ENCODE measurements at regions not wholly inside any gene's neighbourhood (a gene's known extent, or its start where the extent isn't known, plus 50 kb on each side); places are given as distances from the start of the nearest gene placed in this dataset.
"Not testable (repeated sequence)": the region's sequence is repeated elsewhere in the genome, so short reads cannot be mapped to it uniquely, and the experiment has no call there.

GRCh38 chr6:165847407-165848085 is 184.5 kb upstream of the PDE10A start:
- H3K9me3 Mint-ChIP-seq = no peaks in the 10 kb centered on the region
- peaks cover 63% of the 10 kb centered on the region for H3K27me3 Mint-ChIP-seq
- H3K4me3 Mint-ChIP-seq = no peak overlapping the region
- DNase-seq (ENCODE audit: low spot score in 2 of 2) (no peak), ATAC-seq (replicated peaks; ENCODE audit: extremely low read depth, poor library complexity, severe bottlenecking) (no peak)
- H3K27ac Mint-ChIP-seq (ENCODE audit: low read depth) = no peak overlapping the region
- no peaks in the 10 kb centered on the region for H3K36me3 Mint-ChIP-seq (ENCODE audit: insufficient read depth)
- H3K4me1 Mint-ChIP-seq = no peaks in the 10 kb centered on the region

- Mint-ChIP-seq H3K4me1 (no peaks in the 10 kb centered on the region), H3K9me3 (no peaks in the 10 kb centered on the region), H3K27ac (ENCODE audit: low read depth) (no peak overlapping the region), H3K27me3 (peaks cover 62% of the 10 kb centered on the region), H3K4me3 (no peak overlapping the region), H3K36me3 (ENCODE audit: insufficient read depth) (no peaks in the 10 kb centered on the region)
- ATAC-seq (replicated peaks; ENCODE audit: extremely low read depth, poor library complexity, severe bottlenecking) (no peak), DNase-seq (ENCODE audit: low spot score in 2 of 2) (no peak)
These were observed 183.3 kb upstream of the PDE10A start for GRCh38 chr6:165846123-165846966.

- Mint-ChIP-seq H3K9me3 (no peaks in the 10 kb centered on the region), H3K4me3 (no peak overlapping the region), H3K4me1 (no peaks in the 10 kb centered on the region), H3K27me3 (peaks cover 62% of the 10 kb centered on the region), H3K27ac (ENCODE audit: low read depth) (no peak overlapping the region), H3K36me3 (ENCODE audit: insufficient read depth) (no peaks in the 10 kb centered on the region)
- DNase-seq (ENCODE audit: low spot score in 2 of 2) (no peak), ATAC-seq (replicated peaks; ENCODE audit: extremely low read depth, poor library complexity, severe bottlenecking) (no peak)
These were observed 182.5 kb upstream of the PDE10A start for GRCh38 chr6:165845493-165845892.

- no peaks in the 10 kb centered on the region for H3K9me3 Mint-ChIP-seq
- peaks cover 62% of the 10 kb centered on the region for H3K27me3 Mint-ChIP-seq
- no peak for DNase-seq (ENCODE audit: low spot score in 2 of 2)
- H3K4me3 Mint-ChIP-seq = no peak overlapping the region
- no peak overlapping the region for H3K27ac Mint-ChIP-seq (ENCODE audit: low read depth)
- H3K36me3 Mint-ChIP-seq (ENCODE audit: insufficient read depth) = no peaks in the 10 kb centered on the region
- no peaks in the 10 kb centered on the region for H3K4me1 Mint-ChIP-seq
- no peak for ATAC-seq (replicated peaks; ENCODE audit: extremely low read depth, poor library complexity, severe bottlenecking)
These were observed 181.8 kb upstream of the PDE10A start for GRCh38 chr6:165844801-165845364.

- Mint-ChIP-seq H3K27me3 (peaks cover 57% of the 10 kb centered on the region), H3K9me3 (no peaks in the 10 kb centered on the region)
These were observed 181.2 kb upstream of the PDE10A start for GRCh38 chr6:165844232-165844631.

GRCh38 chr6:165843568-165844113 is 180.6 kb upstream of the PDE10A start:
- no peak overlapping the region for H3K27ac Mint-ChIP-seq (ENCODE audit: low read depth)
- peaks cover 57% of the 10 kb centered on the region for H3K27me3 Mint-ChIP-seq
- no peak for DNase-seq (ENCODE audit: low spot score in 2 of 2)
- H3K9me3 Mint-ChIP-seq = no peaks in the 10 kb centered on the region
- no peaks in the 10 kb centered on the region for H3K36me3 Mint-ChIP-seq (ENCODE audit: insufficient read depth)
- ATAC-seq (replicated peaks; ENCODE audit: extremely low read depth, poor library complexity, severe bottlenecking) = no peak
- no peaks in the 10 kb centered on the region for H3K4me1 Mint-ChIP-seq
- H3K4me3 Mint-ChIP-seq = no peak overlapping the region

More at GRCh38 chr6:165844232-165844631, 181.2 kb upstream of the PDE10A start:
- ATAC-seq (replicated peaks; ENCODE audit: extremely low read depth, poor library complexity, severe bottlenecking) (no peak), DNase-seq (ENCODE audit: low spot score in 2 of 2) (no peak)
- H3K4me1 Mint-ChIP-seq = no peaks in the 10 kb centered on the region
- H3K36me3 Mint-ChIP-seq (ENCODE audit: insufficient read depth) = no peaks in the 10 kb centered on the region
- no peak overlapping the region for H3K4me3 Mint-ChIP-seq
- no peak overlapping the region for H3K27ac Mint-ChIP-seq (ENCODE audit: low read depth)

GRCh38 chr6:165843121-165843520 is 180.1 kb upstream of the PDE10A start:
- DNase-seq (ENCODE audit: low spot score in 2 of 2) (no peak), ATAC-seq (replicated peaks; ENCODE audit: extremely low read depth, poor library complexity, severe bottlenecking) (no peak)
- Mint-ChIP-seq H3K36me3 (ENCODE audit: insufficient read depth) (no peaks in the 10 kb centered on the region), H3K4me3 (no peak overlapping the region), H3K27ac (ENCODE audit: low read depth) (no peak overlapping the region), H3K27me3 (peaks cover 57% of the 10 kb centered on the region), H3K4me1 (no peaks in the 10 kb centered on the region), H3K9me3 (no peaks in the 10 kb centered on the region)

- Mint-ChIP-seq H3K27me3 (peaks cover 50% of the 10 kb centered on the region), H3K36me3 (ENCODE audit: insufficient read depth) (no peaks in the 10 kb centered on the region), H3K27ac (ENCODE audit: low read depth) (no peak overlapping the region), H3K4me1 (no peaks in the 10 kb centered on the region), H3K9me3 (no peaks in the 10 kb centered on the region), H3K4me3 (no peak overlapping the region)
- no peak for DNase-seq (ENCODE audit: low spot score in 2 of 2)
- no peak for ATAC-seq (replicated peaks; ENCODE audit: extremely low read depth, poor library complexity, severe bottlenecking)
These were observed 179.4 kb upstream of the PDE10A start for GRCh38 chr6:165842281-165842936.

- Mint-ChIP-seq H3K27ac (ENCODE audit: low read depth) (no peak overlapping the region), H3K4me3 (no peak overlapping the region), H3K27me3 (peaks cover 44% of the 10 kb centered on the region), H3K9me3 (no peaks in the 10 kb centered on the region), H3K4me1 (no peaks in the 10 kb centered on the region), H3K36me3 (ENCODE audit: insufficient read depth) (no peaks in the 10 kb centered on the region)
- no peak for ATAC-seq (replicated peaks; ENCODE audit: extremely low read depth, poor library complexity, severe bottlenecking)
- DNase-seq (ENCODE audit: low spot score in 2 of 2) = no peak
These were observed 178.1 kb upstream of the PDE10A start for GRCh38 chr6:165841153-165841558.

GRCh38 chr6:165837948-165838745 is 175.1 kb upstream of the PDE10A start:
- Mint-ChIP-seq H3K27me3 (peaks cover 52% of the 10 kb centered on the region), H3K27ac (ENCODE audit: low read depth) (no peak overlapping the region), H3K36me3 (ENCODE audit: insufficient read depth) (no peaks in the 10 kb centered on the region), H3K4me3 (no peak overlapping the region), H3K9me3 (no peaks in the 10 kb centered on the region), H3K4me1 (no peaks in the 10 kb centered on the region)
- ATAC-seq (replicated peaks; ENCODE audit: extremely low read depth, poor library complexity, severe bottlenecking) = no peak
- no peak for DNase-seq (ENCODE audit: low spot score in 2 of 2)

GRCh38 chr6:165836648-165837047 is 173.6 kb upstream of the PDE10A start:
- H3K36me3 Mint-ChIP-seq (ENCODE audit: insufficient read depth); ATAC-seq (replicated peaks; ENCODE audit: extremely low read depth, poor library complexity, severe bottlenecking); H3K9me3 Mint-ChIP-seq; H3K27ac Mint-ChIP-seq (ENCODE audit: low read depth); H3K4me3 Mint-ChIP-seq; DNase-seq (ENCODE audit: low spot score in 2 of 2); H3K4me1 Mint-ChIP-seq: not testable (repeated sequence)
- peaks cover 53% of the 10 kb centered on the region for H3K27me3 Mint-ChIP-seq

GRCh38 chr6:165835410-165835851 is 172.4 kb upstream of the PDE10A start:
- H3K27ac Mint-ChIP-seq (ENCODE audit: low read depth) = no peak overlapping the region
- ATAC-seq (replicated peaks; ENCODE audit: extremely low read depth, poor library complexity, severe bottlenecking) = no peak
- DNase-seq (ENCODE audit: low spot score in 2 of 2) = no peak
- no peaks in the 10 kb centered on the region for H3K36me3 Mint-ChIP-seq (ENCODE audit: insufficient read depth)
- no peak overlapping the region for H3K4me3 Mint-ChIP-seq
- peaks cover 63% of the 10 kb centered on the region for H3K27me3 Mint-ChIP-seq
- peaks cover 6% of the 10 kb centered on the region for H3K4me1 Mint-ChIP-seq
- no peaks in the 10 kb centered on the region for H3K9me3 Mint-ChIP-seq

All from central memory CD8-positive, alpha-beta T cell (primary cell).